Right lobe of liver (tissue), 6 donors: ENCODE measurements at regions not wholly inside any gene's neighbourhood (a gene's known extent, or its start where the extent isn't known, plus 50 kb on each side); places are given as distances from the start of the nearest gene placed in this dataset.
"Not testable (repeated sequence)": the region's sequence is repeated elsewhere in the genome, so short reads cannot be mapped to it uniquely, and the experiment has no call there.

Experiments
- ATAC-seq, 4 donors: fragments of 200-7000 bp; cut with Tn5 transposase; one replicate each; pipeline ENCODE4 v1.9.1; 2020; ENCODE audit warnings: mild to moderate bottlenecking in 4 of 4, moderate library complexity in 4 of 4
- DNase-seq, 3 donors: peaks; one replicate each; pipeline ENCODE4 v3.0.0-alpha.2; 2020
- H3K27ac ChIP-seq, 3 donors: fragments of 200-600 bp; one replicate each; pipeline ENCODE4 v1.8.0; 2022
- H3K27me3 ChIP-seq, 2 donors: fragments of 200-600 bp; one replicate each; pipeline ENCODE4 v1.8.0; 2022
- H3K36me3 ChIP-seq, 4 donors: fragments of 200-600 bp; sonication (generic) in 1 of 4; one replicate each; pipeline versions ENCODE4 v1.5.1 to v1.8.0; 2017 to 2022; ENCODE audit warnings: control low read depth in 1 of 4
- H3K4me1 ChIP-seq, 4 donors: fragments of 200-600 bp; sonication (generic) in 1 of 4; one replicate each; pipeline versions ENCODE4 v1.5.1 to v1.8.0; 2017 to 2022; ENCODE audit warnings: control low read depth in 1 of 4
- H3K4me3 ChIP-seq, 3 donors: fragments of 200-600 bp; one replicate each; pipeline ENCODE4 v1.8.0; 2022
- H3K9me3 ChIP-seq, 4 donors: fragments of 200-600 bp; sonication (generic) in 1 of 4; one replicate each; pipeline versions ENCODE4 v1.5.1 to v1.8.0; 2017 to 2022; ENCODE audit warnings: control low read depth in 1 of 4
- CTCF ChIP-seq, 4 donors: fragments of 200-600 bp in 3 of 4; fragments of 450-650 bp in 1 of 4; IDR thresholded peaks; one replicate each; pipeline versions ENCODE4 v1.5.1 to v1.8.0; 2016 to 2022; ENCODE audit warnings: antibody characterized with exemption in 4 of 4, mild to moderate bottlenecking in 2 of 4
- POLR2A ChIP-seq: fragments of 450-650 bp; IDR thresholded peaks from one replicate; pipeline ENCODE4 v1.6.1; 2017; ENCODE audit warnings: antibody characterized with exemption, mild to moderate bottlenecking
- WGBS: methylation state at CpG from one replicate; pipeline ENCODE4 v1.1.6; 2018; ENCODE audit warnings: low coverage, low lambda C conversion rate; ENCODE audit not compliant: insufficient coverage; ENCODE audit errors: missing lambda C conversion rate; 5-methylcytosine and 5-hydroxymethylcytosine counted together
- intact Hi-C, 2 donors: fragments of 100-400 bp; cut with DNase I; formaldehyde crosslinking; loops; one replicate each; pipeline versions ENCODE4 v1.11.2 to v1.14.1; 2022
- donor health status: DM: no; HTN: yes; CAD: no.
- donor health status: DM: no; HTN: no; CAD: no.
- donor health status: DM: no; HTN: no; CAD: no.
- donor health status: DM: no; HTN: yes; CAD: no.
- donor health status: DM: no; HTN: yes; CAD: no.

- H3K27ac ChIP-seq = no peak overlapping the region
- no peaks in the 10 kb centered on the region for H3K4me1 ChIP-seq
- no peaks in the 10 kb centered on the region for H3K27me3 ChIP-seq
- TF ChIP-seq POLR2A (no peak), CTCF (IDR thresholded peaks at IDR 0.05) (no peak)
- no peak for ATAC-seq
- intact Hi-C loops = no loop called here
- DNase-seq = no peak
- 67% methylated on average over 4 of the region's 4 CpGs for WGBS
- no peak overlapping the region for H3K4me3 ChIP-seq
- no peaks in the 10 kb centered on the region for H3K9me3 ChIP-seq
- no peaks in the 10 kb centered on the region for H3K36me3 ChIP-seq
Measured at GRCh38 chr14:43522901-43523300, 984.2 kb downstream of the FSCB start.

GRCh38 chr14:43522191-43522590, 984.9 kb downstream of the FSCB start:
- no peak for DNase-seq

DNA sequence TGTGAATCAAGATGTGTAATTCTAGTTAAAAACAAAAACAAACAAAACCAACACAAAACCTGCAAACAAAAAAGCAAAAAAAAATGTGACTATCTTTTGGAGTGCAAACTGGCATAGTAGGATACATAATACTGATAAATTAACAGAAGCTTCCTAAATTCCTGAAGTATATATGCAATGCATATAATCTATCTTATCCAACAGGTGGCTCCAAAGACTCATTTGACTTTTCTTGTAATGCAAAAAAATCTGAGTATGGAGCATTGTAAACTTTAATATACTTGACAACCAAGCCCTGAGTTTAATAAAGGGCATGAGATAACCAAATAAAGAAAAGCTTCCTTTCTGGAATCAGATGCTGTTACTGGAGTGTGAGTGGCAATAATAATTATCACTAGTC, 1003.6 kb downstream of the FSCB start:
- DNase-seq = no peak
- Histone ChIP-seq H3K36me3 (no peaks in the 10 kb centered on the region), H3K4me1 (no peaks in the 10 kb centered on the region), H3K4me3 (no peak overlapping the region), H3K27ac (no peak overlapping the region), H3K9me3 (no peaks in the 10 kb centered on the region), H3K27me3 (no peaks in the 10 kb centered on the region)
- intact Hi-C loops = no loop called here
- ATAC-seq = no peak
- TF ChIP-seq CTCF (IDR thresholded peaks at IDR 0.05) (peak in 3 of 4 donors; percentile 8 to 22 (median 17)), POLR2A (no peak)

More at GRCh38 chr14:43522191-43522590, 984.9 kb downstream of the FSCB start:
- 82% methylated on average over 4 of the region's 4 CpGs for WGBS
- no peaks in the 10 kb centered on the region for H3K27me3 ChIP-seq
- no peak for TF ChIP-seq CTCF (IDR thresholded peaks at IDR 0.05)
- no peak for TF ChIP-seq POLR2A
- no peak for ATAC-seq
- intact Hi-C loops = no loop called here
- no peaks in the 10 kb centered on the region for H3K9me3 ChIP-seq
- no peaks in the 10 kb centered on the region for H3K36me3 ChIP-seq
- no peak overlapping the region for H3K4me3 ChIP-seq
- H3K4me1 ChIP-seq = no peaks in the 10 kb centered on the region
- no peak overlapping the region for H3K27ac ChIP-seq

- H3K36me3 ChIP-seq = not testable (repeated sequence)
Measured at GRCh38 chr14:43492359-43492758, 1014.7 kb downstream of the FSCB start.

DNA sequence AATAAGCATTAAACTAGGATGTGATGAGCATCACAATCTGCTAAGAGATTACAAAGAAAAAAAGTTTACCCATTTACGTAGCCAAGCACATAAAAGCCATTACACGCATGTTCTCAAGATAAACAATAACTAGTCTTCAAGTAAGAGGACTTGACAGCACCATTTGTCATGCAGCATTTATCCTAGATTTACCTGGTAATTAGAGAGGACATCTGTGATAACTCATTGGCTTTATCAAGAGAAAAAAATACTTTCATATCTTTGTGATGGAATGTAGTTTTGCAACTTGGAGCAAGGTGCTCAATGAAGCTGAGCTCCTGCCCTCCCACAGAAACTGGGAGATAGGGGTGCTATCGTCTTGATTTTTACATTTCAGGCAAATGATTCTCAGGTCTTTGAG, 1023.7 kb downstream of the FSCB start:
- Histone ChIP-seq H3K27me3 (no peaks in the 10 kb centered on the region), H3K4me1 (no peaks in the 10 kb centered on the region), H3K27ac (no peak overlapping the region), H3K4me3 (no peak overlapping the region), H3K36me3 (no peaks in the 10 kb centered on the region), H3K9me3 (no peaks in the 10 kb centered on the region)
- no peak for DNase-seq
- TF ChIP-seq POLR2A (no peak), CTCF (IDR thresholded peaks at IDR 0.05) (no peak)
- no peak for ATAC-seq
- intact Hi-C loops = no loop called here
- 42% methylated on average over 3 of the region's 3 CpGs for WGBS

More at GRCh38 chr14:43492359-43492758, 1014.7 kb downstream of the FSCB start:
- DNase-seq, ATAC-seq, H3K9me3 ChIP-seq, H3K4me3 ChIP-seq, H3K4me1 ChIP-seq, H3K27me3 ChIP-seq, intact Hi-C loops, H3K27ac ChIP-seq: not testable (repeated sequence)
- WGBS = 17% methylated on average over 1 of the region's 13 CpGs
